ENCODE measurements at regions not wholly inside any gene's neighbourhood (a gene's known extent, or its start where the extent isn't known, plus 50 kb on each side); places are given as distances from the start of the nearest gene placed in this dataset.

DNA sequence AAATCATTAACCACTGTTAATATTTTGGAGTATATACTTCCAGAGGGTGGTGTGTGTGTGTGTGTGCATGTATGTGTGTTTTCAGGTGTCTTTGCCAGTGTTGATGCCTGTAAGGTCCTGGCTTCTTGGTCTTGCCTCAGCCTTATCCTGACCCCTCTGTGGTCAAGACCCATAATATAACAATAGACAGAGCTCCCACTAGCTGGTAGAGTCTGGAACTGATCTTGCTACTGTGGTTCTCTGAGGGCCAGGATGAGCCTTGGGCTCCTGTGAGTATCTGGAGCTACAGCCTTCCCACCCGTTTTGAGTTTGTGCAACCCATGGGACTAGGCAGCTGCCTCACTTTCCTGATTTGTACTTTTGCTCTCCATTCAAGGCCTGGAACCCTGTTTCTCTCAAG, 191.0 kb downstream of the IBTK start:
- CTCF ChIA-PET = no interaction called here
- Histone ChIP-seq H3K27ac (ENCODE audit: low read length) (no peak overlapping the region), H3K4me3 (ENCODE audit: low read depth in 2 of 2, low read length in 2 of 2) (no peak overlapping the region), H3K4me1 (ENCODE audit: control insufficient read depth, insufficient read depth, low read length) (no peaks in the 10 kb centered on the region), H3K27me3 (ENCODE audit: control insufficient read depth, insufficient read depth, low read length) (no peaks in the 10 kb centered on the region; the same call in 1 of the 2 replicates), H3K9me3 (ENCODE audit: control insufficient read depth, insufficient read depth, low read depth, low read length) (no peaks in the 10 kb centered on the region), H3K36me3 (ENCODE audit: control insufficient read depth, insufficient read depth, low read length) (no peaks in the 10 kb centered on the region)
- no peak for ATAC-seq
- intact Hi-C loops (cut with micrococcal nuclease; ENCODE audit: unreplicated experiment) = no loop called here
- POLR2A ChIA-PET = no interaction called here
- BruUV-seq (replicated peaks) = no TSS peak
- in situ Hi-C loops (cut with HindIII; ENCODE audit: low pct_unique_long_range_greater_than_20kb, low sequenced_read_pairs) = no loop called here
- TF ChIP-seq TCF7L2 (IDR thresholded peaks at IDR 0.05; ENCODE audit: low read depth, low read length) = no peak
- TF ChIP-seq, protein P1, sequence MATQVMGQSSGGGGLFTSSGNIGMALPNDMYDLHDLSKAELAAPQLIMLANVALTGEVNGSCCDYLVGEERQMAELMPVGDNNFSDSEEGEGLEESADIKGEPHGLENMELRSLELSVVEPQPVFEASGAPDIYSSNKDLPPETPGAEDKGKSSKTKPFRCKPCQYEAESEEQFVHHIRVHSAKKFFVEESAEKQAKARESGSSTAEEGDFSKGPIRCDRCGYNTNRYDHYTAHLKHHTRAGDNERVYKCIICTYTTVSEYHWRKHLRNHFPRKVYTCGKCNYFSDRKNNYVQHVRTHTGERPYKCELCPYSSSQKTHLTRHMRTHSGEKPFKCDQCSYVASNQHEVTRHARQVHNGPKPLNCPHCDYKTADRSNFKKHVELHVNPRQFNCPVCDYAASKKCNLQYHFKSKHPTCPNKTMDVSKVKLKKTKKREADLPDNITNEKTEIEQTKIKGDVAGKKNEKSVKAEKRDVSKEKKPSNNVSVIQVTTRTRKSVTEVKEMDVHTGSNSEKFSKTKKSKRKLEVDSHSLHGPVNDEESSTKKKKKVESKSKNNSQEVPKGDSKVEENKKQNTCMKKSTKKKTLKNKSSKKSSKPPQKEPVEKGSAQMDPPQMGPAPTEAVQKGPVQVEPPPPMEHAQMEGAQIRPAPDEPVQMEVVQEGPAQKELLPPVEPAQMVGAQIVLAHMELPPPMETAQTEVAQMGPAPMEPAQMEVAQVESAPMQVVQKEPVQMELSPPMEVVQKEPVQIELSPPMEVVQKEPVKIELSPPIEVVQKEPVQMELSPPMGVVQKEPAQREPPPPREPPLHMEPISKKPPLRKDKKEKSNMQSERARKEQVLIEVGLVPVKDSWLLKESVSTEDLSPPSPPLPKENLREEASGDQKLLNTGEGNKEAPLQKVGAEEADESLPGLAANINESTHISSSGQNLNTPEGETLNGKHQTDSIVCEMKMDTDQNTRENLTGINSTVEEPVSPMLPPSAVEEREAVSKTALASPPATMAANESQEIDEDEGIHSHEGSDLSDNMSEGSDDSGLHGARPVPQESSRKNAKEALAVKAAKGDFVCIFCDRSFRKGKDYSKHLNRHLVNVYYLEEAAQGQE (IDR thresholded peaks at IDR 0.05; ENCODE audit: insufficient read depth in 1 of 2, low read depth in 2 of 2, low read length in 1 of 2) = no peak
- TF ChIP-seq POLR2AphosphoS5 (IDR thresholded peaks at IDR 0.05; ENCODE audit: low read depth, low read length) = no peak
- no peak for TF ChIP-seq SIN3A (IDR thresholded peaks at IDR 0.05; ENCODE audit: borderline replicate concordance, insufficient read depth, low read depth, low read length)
- TF ChIP-seq, protein P2, sequence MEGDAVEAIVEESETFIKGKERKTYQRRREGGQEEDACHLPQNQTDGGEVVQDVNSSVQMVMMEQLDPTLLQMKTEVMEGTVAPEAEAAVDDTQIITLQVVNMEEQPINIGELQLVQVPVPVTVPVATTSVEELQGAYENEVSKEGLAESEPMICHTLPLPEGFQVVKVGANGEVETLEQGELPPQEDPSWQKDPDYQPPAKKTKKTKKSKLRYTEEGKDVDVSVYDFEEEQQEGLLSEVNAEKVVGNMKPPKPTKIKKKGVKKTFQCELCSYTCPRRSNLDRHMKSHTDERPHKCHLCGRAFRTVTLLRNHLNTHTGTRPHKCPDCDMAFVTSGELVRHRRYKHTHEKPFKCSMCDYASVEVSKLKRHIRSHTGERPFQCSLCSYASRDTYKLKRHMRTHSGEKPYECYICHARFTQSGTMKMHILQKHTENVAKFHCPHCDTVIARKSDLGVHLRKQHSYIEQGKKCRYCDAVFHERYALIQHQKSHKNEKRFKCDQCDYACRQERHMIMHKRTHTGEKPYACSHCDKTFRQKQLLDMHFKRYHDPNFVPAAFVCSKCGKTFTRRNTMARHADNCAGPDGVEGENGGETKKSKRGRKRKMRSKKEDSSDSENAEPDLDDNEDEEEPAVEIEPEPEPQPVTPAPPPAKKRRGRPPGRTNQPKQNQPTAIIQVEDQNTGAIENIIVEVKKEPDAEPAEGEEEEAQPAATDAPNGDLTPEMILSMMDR (IDR thresholded peaks at IDR 0.05) = no peak
- no peak for DNase-seq (ENCODE audit: low read depth, low spot score)

DNA sequence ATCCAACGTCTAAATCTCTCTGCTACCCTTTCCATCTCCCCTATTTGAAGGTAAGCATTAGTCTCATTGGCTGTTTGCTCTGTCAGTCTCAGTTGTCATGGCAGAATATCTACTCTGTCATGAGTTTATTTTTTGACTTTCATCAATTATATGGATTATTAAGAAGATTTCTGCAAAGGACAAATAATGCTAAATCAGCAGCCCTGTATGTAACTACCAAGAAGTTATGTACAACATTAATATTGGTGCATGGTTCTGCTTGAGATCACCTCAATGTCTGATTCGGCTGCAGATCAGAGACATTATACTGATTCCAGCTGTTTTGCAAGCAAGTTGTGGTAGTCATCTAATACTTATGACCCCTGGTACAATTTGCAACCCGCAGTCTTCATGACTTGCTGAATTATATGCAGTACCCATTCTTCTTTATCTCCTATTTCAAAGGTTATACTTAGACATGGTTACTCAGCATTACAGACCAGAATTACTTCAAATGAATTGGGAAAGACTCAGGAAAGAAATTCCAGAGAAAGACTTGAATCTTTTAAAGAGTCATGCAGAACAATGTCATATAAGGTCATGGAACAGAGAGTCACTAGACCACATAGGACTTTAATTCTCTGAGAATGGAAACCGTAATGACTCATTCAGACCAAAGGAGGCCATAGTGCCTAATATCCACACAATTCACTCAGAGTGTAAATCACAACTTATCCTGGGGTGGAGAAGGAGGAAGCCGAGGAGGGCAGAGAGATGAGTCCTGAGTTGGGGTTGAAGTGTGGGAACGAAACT, 201.4 kb downstream of the IBTK start:
- ChIA-PET CTCF (no interaction called here), POLR2A (no interaction called here)
- no TSS peak for BruUV-seq (replicated peaks)
- in situ Hi-C loops (cut with HindIII; ENCODE audit: low pct_unique_long_range_greater_than_20kb, low sequenced_read_pairs) = no loop called here
- Histone ChIP-seq H3K27ac (ENCODE audit: low read length) (no peak overlapping the region), H3K4me1 (ENCODE audit: control insufficient read depth, insufficient read depth, low read length) (no peaks in the 10 kb centered on the region), H3K9me3 (ENCODE audit: control insufficient read depth, insufficient read depth, low read depth, low read length) (no peaks in the 10 kb centered on the region), H3K27me3 (ENCODE audit: control insufficient read depth, insufficient read depth, low read length) (no peaks in the 10 kb centered on the region), H3K36me3 (ENCODE audit: control insufficient read depth, insufficient read depth, low read length) (no peaks in the 10 kb centered on the region), H3K4me3 (ENCODE audit: low read depth in 2 of 2, low read length in 2 of 2) (no peak overlapping the region)
- ATAC-seq = no peak
- intact Hi-C loops (cut with micrococcal nuclease; ENCODE audit: unreplicated experiment) = no loop called here
- TF ChIP-seq, protein P1 (IDR thresholded peaks at IDR 0.05; ENCODE audit: insufficient read depth in 1 of 2, low read depth in 2 of 2, low read length in 1 of 2) = no peak
- TF ChIP-seq SIN3A (IDR thresholded peaks at IDR 0.05; ENCODE audit: borderline replicate concordance, insufficient read depth, low read depth, low read length) (no peak), POLR2AphosphoS5 (IDR thresholded peaks at IDR 0.05; ENCODE audit: low read depth, low read length) (no peak), TCF7L2 (IDR thresholded peaks at IDR 0.05; ENCODE audit: low read depth, low read length) (no peak)
- TF ChIP-seq, protein P2 (IDR thresholded peaks at IDR 0.05) = no peak
- no peak for DNase-seq (ENCODE audit: low read depth, low spot score)

Measured in Panc1 (cell line).